Common myeloid progenitor, CD34-positive (primary cell): ENCODE measurements at regions not wholly inside any gene's neighbourhood (a gene's known extent, or its start where the extent isn't known, plus 50 kb on each side); places are given as distances from the start of the nearest gene placed in this dataset.

Source experiments
- CTCF ChIA-PET: fragments of 350-600 bp; sonication (Branson Sonifier 250); formaldehyde crosslinking; loops from one replicate; lab custom pipeline; 2021; ENCODE audit warnings: antibody characterized with exemption; lab: Charles Lee
- POLR2A ChIA-PET: fragments of 350-600 bp; sonication (Branson Sonifier 250); formaldehyde crosslinking; loops from one replicate; lab custom pipeline; 2021; ENCODE audit warnings: antibody characterized with exemption; lab: Charles Lee
- DNase-seq, 3 donors: peaks; one replicate each; pipeline versions ENCODE4 v3.0.0 to v3.0.0-alpha.2; 2013
- H3K27ac ChIP-seq, 2 experiments: 1 replicate in 1 of 2; 2 replicates in 1 of 2; pipeline ENCODE4 v1.7.0; 2013; ENCODE audit warnings: inconsistent platforms in 2 of 2, low read length in 2 of 2, mild to moderate bottlenecking in 2 of 2, low read depth in 1 of 2, moderate library complexity in 1 of 2; ENCODE audit not compliant: severe bottlenecking in 2 of 2, insufficient read depth in 1 of 2, poor library complexity in 1 of 2
- H3K27me3 ChIP-seq, 5 experiments: replicated peaks in 2 of 5; 1 replicate in 3 of 5; 2 replicates in 2 of 5; pipeline versions ENCODE4 v1.6.1 to v1.7.0; 2013; ENCODE audit warnings: low read length in 4 of 5, mild to moderate bottlenecking in 2 of 5, moderate library complexity in 2 of 5, inconsistent platforms in 1 of 5; ENCODE audit not compliant: insufficient read depth in 5 of 5, control insufficient read depth in 4 of 5
- H3K36me3 ChIP-seq, 4 experiments: 1 replicate in 2 of 4; 2 replicates in 2 of 4; pipeline versions ENCODE4 v1.6.1 to v1.7.0; 2013; ENCODE audit warnings: low read length in 3 of 4, control low read depth in 1 of 4, mild to moderate bottlenecking in 1 of 4; ENCODE audit not compliant: control insufficient read depth in 4 of 4, insufficient read depth in 4 of 4
- H3K4me1 ChIP-seq, 4 experiments: 1 replicate in 3 of 4; 2 replicates in 1 of 4; pipeline versions ENCODE4 v1.6.1 to v1.7.1; 2013; ENCODE audit warnings: low read length in 3 of 4, mild to moderate bottlenecking in 3 of 4, control low read depth in 1 of 4, inconsistent platforms in 1 of 4, moderate library complexity in 1 of 4; ENCODE audit not compliant: control insufficient read depth in 4 of 4, insufficient read depth in 4 of 4; ENCODE audit errors: control extremely low read depth in 1 of 4
- H3K4me3 ChIP-seq, 7 experiments: 1 replicate in 4 of 7; 2 replicates in 3 of 7; pipeline versions ENCODE4 v1.5.1 to v1.7.0; 2013; ENCODE audit warnings: mild to moderate bottlenecking in 7 of 7, low read length in 6 of 7, moderate library complexity in 6 of 7, inconsistent platforms in 2 of 7, low read depth in 2 of 7, control low read depth in 1 of 7; ENCODE audit not compliant: insufficient read depth in 4 of 7, control insufficient read depth in 1 of 7; ENCODE audit errors: extremely low read depth in 1 of 7
- H3K9me3 ChIP-seq, 5 experiments: 1 replicate in 4 of 5; 2 replicates in 1 of 5; pipeline versions ENCODE4 v1.6.1 to v1.7.1; 2013; ENCODE audit warnings: low read length in 4 of 5, mild to moderate bottlenecking in 2 of 5, inconsistent platforms in 1 of 5, low read depth in 1 of 5, moderate library complexity in 1 of 5; ENCODE audit not compliant: control insufficient read depth in 4 of 5, insufficient read depth in 2 of 5; ENCODE audit errors: control extremely low read depth in 1 of 5
- WGBS: methylation state at CpG from one replicate; pipeline ENCODE4 v1.1.5; 2013; ENCODE audit not compliant: insufficient coverage; 5-methylcytosine and 5-hydroxymethylcytosine counted together

DNA sequence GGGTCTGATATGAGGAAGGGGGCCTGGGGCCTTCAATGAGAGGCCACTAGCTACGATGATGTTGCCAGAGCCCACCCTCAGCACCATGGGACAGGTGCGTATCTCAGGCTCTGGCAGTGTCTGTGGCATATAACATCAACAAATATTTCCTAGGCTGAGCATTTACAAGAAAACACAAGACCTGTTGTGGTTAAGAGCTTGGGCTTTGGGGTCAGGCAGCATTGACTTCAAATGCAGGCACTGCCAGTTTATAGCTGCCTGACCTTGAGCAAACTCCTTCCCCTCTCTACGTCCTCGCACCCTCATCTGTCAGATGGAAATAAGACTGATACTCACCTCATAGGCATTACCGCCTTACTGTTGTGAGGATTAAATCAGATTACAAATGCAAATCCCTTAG is 156.0 kb downstream of the KATNAL1 start:
- H3K27ac ChIP-seq = no peak overlapping the region
- ChIA-PET POLR2A (no interaction called here), CTCF (no interaction called here)
- peaks cover 0 to 2% (median 0%) of the 10 kb centered on the region in 5 experiments for H3K27me3 ChIP-seq
- no peak for DNase-seq
- H3K9me3 ChIP-seq = no peaks in the 10 kb centered on the region
- 100% methylated on average over 1 of the region's 5 CpGs for WGBS
- peaks cover 0 to 11% (median 6%) of the 10 kb centered on the region in 4 experiments for H3K4me1 ChIP-seq
- H3K36me3 ChIP-seq = no peaks in the 10 kb centered on the region
- H3K4me3 ChIP-seq = no peak overlapping the region

DNA sequence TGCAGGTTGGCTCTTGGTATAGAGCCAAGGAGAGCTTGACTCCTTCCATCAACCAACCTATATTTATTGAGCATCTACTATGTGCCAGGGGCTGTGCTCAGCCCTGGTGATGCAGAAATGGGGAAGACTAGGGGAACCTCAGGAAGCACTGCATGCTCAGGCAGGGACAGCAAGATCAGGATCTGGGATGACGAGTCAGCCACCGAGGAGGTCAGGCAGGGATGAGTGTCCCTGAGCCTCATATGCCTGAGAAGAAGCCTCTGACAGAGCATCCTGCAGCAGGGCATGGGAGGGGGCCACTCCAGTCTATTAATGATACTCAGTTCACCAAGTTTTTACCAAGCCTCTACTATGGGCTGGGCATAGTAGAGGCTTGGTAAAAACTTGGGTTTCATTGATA is 158.1 kb downstream of the KATNAL1 start:
- H3K36me3 ChIP-seq = no peaks in the 10 kb centered on the region
- H3K9me3 ChIP-seq = peaks cover 0 to 1% (median 0%) of the 10 kb centered on the region in 5 experiments
- peaks cover 0 to 8% (median 6%) of the 10 kb centered on the region in 4 experiments for H3K4me1 ChIP-seq
- H3K27ac ChIP-seq = no peak overlapping the region
- CTCF ChIA-PET = interaction anchor here (1.0 to 1.8 kb wide), 3 partner anchors 15 to 20 kb away, joined by 3 to 5 read pairs (median 5); no protein-coding TSS in a partner anchor
- 92% methylated on average over 2 of the region's 2 CpGs for WGBS
- no peak for DNase-seq
- peaks cover 0 to 2% (median 0%) of the 10 kb centered on the region in 5 experiments for H3K27me3 ChIP-seq
- POLR2A ChIA-PET = no interaction called here
- no peak overlapping the region for H3K4me3 ChIP-seq

DNA sequence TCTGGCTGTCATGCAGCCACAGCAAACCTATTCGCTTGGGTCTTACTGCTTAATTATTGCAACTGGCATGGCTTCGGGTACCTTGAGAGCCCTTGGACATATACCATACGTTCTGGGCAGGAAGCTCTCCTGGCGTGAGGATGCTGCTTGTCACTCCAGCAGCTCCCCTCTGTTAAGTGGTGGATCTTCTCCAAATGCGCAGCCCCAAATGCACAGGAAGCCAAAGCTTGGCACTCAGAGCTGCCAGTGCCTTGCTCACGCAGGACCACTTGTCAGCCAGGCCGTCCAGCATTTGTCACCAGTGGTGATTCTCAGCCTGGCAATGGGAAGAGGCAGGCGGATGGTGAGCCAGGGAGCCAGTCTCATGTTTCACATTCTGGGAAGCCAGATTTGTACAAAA is 158.6 kb downstream of the KATNAL1 start:
- CTCF ChIA-PET = interaction anchor here (1.0 to 1.8 kb wide), 3 partner anchors 15 to 19 kb away, joined by 3 to 5 read pairs (median 5); no protein-coding TSS in a partner anchor
- no peak overlapping the region for H3K27ac ChIP-seq
- POLR2A ChIA-PET = no interaction called here
- H3K4me1 ChIP-seq = peaks cover 0 to 8% (median 6%) of the 10 kb centered on the region in 4 experiments
- peaks cover 0 to 4% (median 0%) of the 10 kb centered on the region in 5 experiments for H3K9me3 ChIP-seq
- H3K36me3 ChIP-seq = no peaks in the 10 kb centered on the region
- H3K27me3 ChIP-seq = peaks cover 0 to 2% (median 0%) of the 10 kb centered on the region in 5 experiments
- no peak overlapping the region for H3K4me3 ChIP-seq
- 94% methylated on average over 8 of the region's 8 CpGs for WGBS
- DNase-seq = no peak

DNA sequence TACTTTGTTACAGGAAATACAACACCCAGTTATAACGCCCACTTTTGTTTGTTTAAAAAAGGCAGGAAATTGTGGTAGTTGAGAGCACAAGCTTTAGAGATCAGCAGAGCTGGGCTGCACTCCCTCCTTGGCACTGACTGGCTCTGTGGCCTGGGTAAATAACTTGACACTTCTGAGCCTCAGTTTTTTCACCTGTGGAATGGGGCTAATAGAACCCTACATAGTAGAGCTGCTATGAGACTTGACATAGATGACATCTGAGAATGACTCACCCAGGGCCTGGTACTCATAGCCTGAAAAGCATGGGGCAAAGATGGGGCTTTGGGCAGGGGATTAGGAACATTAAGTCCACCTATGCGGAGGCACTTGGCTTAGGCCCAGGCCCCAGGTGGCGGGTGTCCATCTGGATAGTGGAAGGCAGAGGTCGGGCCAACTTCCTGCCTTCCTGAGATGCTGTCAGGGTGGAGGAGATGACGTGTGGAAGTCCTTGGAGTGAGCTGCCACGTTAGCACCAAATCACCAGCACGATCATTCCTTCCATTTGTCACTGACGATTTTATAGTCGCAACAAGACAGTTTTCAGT is 159.1 kb downstream of the KATNAL1 start:
- H3K27me3 ChIP-seq = peaks cover 0 to 2% (median 0%) of the 10 kb centered on the region in 5 experiments
- H3K4me1 ChIP-seq = peaks cover 0 to 8% (median 6%) of the 10 kb centered on the region in 4 experiments
- ChIA-PET CTCF (interaction anchor here (0.6 to 1.2 kb wide), 4 partner anchors 9 to 148 kb away, joined by 3 to 5 read pairs (median 3); no protein-coding TSS in a partner anchor), POLR2A (no interaction called here)
- no peaks in the 10 kb centered on the region for H3K36me3 ChIP-seq
- peaks cover 0 to 4% (median 0%) of the 10 kb centered on the region in 5 experiments for H3K9me3 ChIP-seq
- DNase-seq = peak in 1 of 3 donors; percentile 16
- WGBS = 97% methylated on average over 8 of the region's 9 CpGs
- no peak overlapping the region for H3K27ac ChIP-seq
- no peak overlapping the region for H3K4me3 ChIP-seq

DNA sequence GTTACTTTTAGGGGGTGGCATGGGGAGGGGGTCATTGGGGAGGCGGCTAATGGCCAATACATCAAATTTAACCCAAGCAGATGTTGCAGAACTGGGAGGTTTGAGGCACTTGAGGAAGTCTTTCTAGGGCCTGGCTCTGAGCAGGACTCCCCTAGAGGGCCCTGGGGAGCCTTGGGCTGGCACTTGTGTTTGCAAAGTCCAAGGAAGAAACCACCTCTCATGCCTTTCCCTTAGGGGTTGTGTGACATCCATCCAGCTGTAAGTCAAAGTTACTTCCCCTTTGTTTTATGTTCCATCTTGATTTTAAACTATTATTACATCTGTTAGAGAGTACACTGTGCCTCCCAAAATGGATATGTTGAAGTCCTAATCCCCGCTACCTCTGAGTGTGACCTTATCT is 159.9 kb downstream of the KATNAL1 start:
- Histone ChIP-seq H3K9me3 (peaks cover 0 to 4% (median 0%) of the 10 kb centered on the region in 5 experiments), H3K27ac (no peak overlapping the region), H3K4me3 (no peak overlapping the region), H3K36me3 (no peaks in the 10 kb centered on the region), H3K4me1 (peaks cover 0 to 8% (median 6%) of the 10 kb centered on the region in 4 experiments), H3K27me3 (peaks cover 0 to 2% (median 0%) of the 10 kb centered on the region in 5 experiments)
- CTCF ChIA-PET = interaction anchor here (0.6 to 2.9 kb wide), 3 partner anchors 15 to 149 kb away, joined by 3 to 9 read pairs (median 3); no protein-coding TSS in a partner anchor
- WGBS = 100% methylated on average over 1 of the region's 2 CpGs
- POLR2A ChIA-PET = no interaction called here
- peak in 2 of 3 donors; percentile 63 to 76 for DNase-seq

DNA sequence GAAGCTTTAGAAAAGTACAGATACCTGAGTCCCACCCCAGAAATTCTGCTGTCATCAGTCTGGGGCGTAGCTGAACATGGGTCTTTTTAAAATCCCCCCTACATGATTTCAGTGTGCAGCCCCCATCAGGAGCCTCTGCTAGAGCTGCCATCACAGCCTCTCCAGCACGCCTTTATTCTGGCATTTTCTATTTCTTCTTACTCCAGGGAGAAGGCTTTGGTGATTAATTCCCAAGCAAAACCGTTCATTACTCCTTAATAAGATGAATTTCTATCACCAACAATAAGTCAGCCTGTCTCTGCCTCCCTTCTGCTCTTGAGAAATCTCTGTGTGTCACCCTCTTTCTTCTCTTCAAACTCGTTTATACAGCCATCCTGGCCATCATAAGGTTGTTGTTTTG is 160.3 kb downstream of the KATNAL1 start:
- no peaks in the 10 kb centered on the region for H3K27me3 ChIP-seq
- no peak for DNase-seq
- no peaks in the 10 kb centered on the region for H3K36me3 ChIP-seq
- H3K4me1 ChIP-seq = peaks cover 0 to 8% (median 6%) of the 10 kb centered on the region in 4 experiments
- 95% methylated on average over 2 of the region's 4 CpGs for WGBS
- H3K9me3 ChIP-seq = peaks cover 0 to 4% (median 0%) of the 10 kb centered on the region in 5 experiments
- H3K4me3 ChIP-seq = no peak overlapping the region
- H3K27ac ChIP-seq = no peak overlapping the region
- ChIA-PET POLR2A (no interaction called here), CTCF (interaction anchor here (1.2 to 2.9 kb wide), 3 partner anchors 13 to 32 kb away, joined by 3 to 10 read pairs (median 9); no protein-coding TSS in a partner anchor)
